Neural progenitor cell (in vitro differentiated cells): ENCODE measurements at regions not wholly inside any gene's neighbourhood (a gene's known extent, or its start where the extent isn't known, plus 50 kb on each side); places are given as distances from the start of the nearest gene placed in this dataset.

Source experiments
- DNase-seq: peaks from one replicate; pipeline ENCODE4 v3.0.0-alpha.2; 2016; ENCODE audit warnings: low spot score
- H2AFZ ChIP-seq: fragments of 200-600 bp; sonication (generic); replicated peaks from 2 replicates; pipeline ENCODE4 v1.6.1; 2016; ENCODE audit warnings: antibody characterized with exemption
- H3F3A ChIP-seq: fragments of 200-600 bp; sonication (generic); 2 replicates; pipeline ENCODE4 v1.6.1; 2016; ENCODE audit warnings: antibody characterized with exemption, low read depth
- H3K27ac ChIP-seq: fragments of 200-600 bp; sonication (generic); 2 replicates; pipeline ENCODE4 v1.5.1; 2016; ENCODE audit warnings: mild to moderate bottlenecking
- H3K27me3 ChIP-seq: fragments of 200-600 bp; sonication (generic); 2 replicates; pipeline ENCODE4 v1.6.1; 2016; ENCODE audit warnings: mild to moderate bottlenecking, moderate library complexity
- H3K36me3 ChIP-seq: fragments of 200-600 bp; sonication (generic); 2 replicates; pipeline ENCODE4 v1.5.1; 2016
- H3K4me1 ChIP-seq: fragments of 200-600 bp; sonication (generic); 2 replicates; pipeline ENCODE4 v1.6.1; 2016; ENCODE audit warnings: mixed run types
- H3K4me2 ChIP-seq: fragments of 200-600 bp; sonication (generic); 2 replicates; pipeline ENCODE4 v1.6.1; 2016
- H3K4me3 ChIP-seq: fragments of 200-600 bp; sonication (generic); 2 replicates; pipeline ENCODE4 v1.5.1; 2016
- H3K79me2 ChIP-seq: fragments of 200-600 bp; sonication (generic); 2 replicates; pipeline ENCODE4 v1.6.1; 2016; ENCODE audit warnings: low read depth
- H3K9ac ChIP-seq: fragments of 200-600 bp; sonication (generic); 2 replicates; pipeline ENCODE4 v1.6.1; 2016
- H3K9me3 ChIP-seq: fragments of 200-600 bp; sonication (generic); 2 replicates; pipeline ENCODE4 v1.5.1; 2016; ENCODE audit warnings: low read depth
- H4K20me1 ChIP-seq: fragments of 200-600 bp; sonication (generic); 2 replicates; pipeline ENCODE4 v1.6.1; 2016; ENCODE audit warnings: low read depth
- H3K27ac Mint-ChIP-seq: 3 replicates; pipeline ENCODE4 v1.8.0; 2021; ENCODE audit warnings: mixed read lengths
- H3K27me3 Mint-ChIP-seq: 2 replicates; pipeline ENCODE4 v1.8.0; 2022; ENCODE audit warnings: low read depth, mild to moderate bottlenecking, inconsistent platforms, moderate library complexity, mixed read lengths; ENCODE audit not compliant: insufficient read depth
- H3K36me3 Mint-ChIP-seq: 3 replicates; pipeline ENCODE4 v1.8.0; 2021; ENCODE audit warnings: mixed read lengths
- H3K4me1 Mint-ChIP-seq: 3 replicates; pipeline ENCODE4 v1.8.0; 2021; ENCODE audit warnings: mixed read lengths
- H3K4me3 Mint-ChIP-seq: 3 replicates; pipeline ENCODE4 v1.8.0; 2021; ENCODE audit warnings: mild to moderate bottlenecking, moderate library complexity, mixed read lengths
- H3K9me3 Mint-ChIP-seq: 3 replicates; pipeline ENCODE4 v1.8.0; 2020; ENCODE audit warnings: mixed read lengths
- EZH2 ChIP-seq: fragments of 200-600 bp; sonication (generic); IDR thresholded peaks from 2 replicates; pipeline ENCODE4 v1.6.1; 2017; ENCODE audit warnings: antibody characterized with exemption, mild to moderate bottlenecking, moderate library complexity
- EZH2phosphoT487 ChIP-seq: fragments of 200-600 bp; sonication (generic); IDR thresholded peaks from 2 replicates; pipeline ENCODE4 v1.6.1; 2017; ENCODE audit warnings: antibody characterized with exemption
- TF ChIP-seq, protein P1 (sequence below): fragments of 200-600 bp; sonication (generic); IDR thresholded peaks from 2 replicates; pipeline ENCODE4 v1.5.1; 2017; ENCODE audit warnings: antibody characterized with exemption, mild to moderate bottlenecking

DNA sequence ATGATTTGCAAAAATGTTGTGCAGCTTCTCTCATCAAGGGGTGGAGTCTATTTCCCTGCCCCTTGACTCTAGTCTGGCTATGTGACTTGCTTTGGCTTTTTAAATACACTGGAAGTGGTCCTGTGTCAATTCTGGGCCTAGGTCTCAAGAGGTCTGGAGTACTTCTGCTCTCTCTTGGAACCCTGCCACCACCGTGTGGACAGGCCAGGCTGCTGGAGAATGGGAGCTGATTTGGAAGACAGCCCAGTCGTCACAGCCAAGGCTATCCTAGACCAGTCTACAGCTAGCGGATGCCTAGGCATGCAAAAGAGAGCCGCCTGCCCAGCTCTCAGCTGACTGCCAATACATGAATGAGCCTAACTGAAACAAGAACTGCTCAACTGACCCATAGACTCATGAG lies 56.7 kb upstream of the CLINT1 start:
- no peak overlapping the region for H2AFZ ChIP-seq
- H3K79me2 ChIP-seq = no peaks in the 10 kb centered on the region
- H3K4me3 Mint-ChIP-seq = no peak overlapping the region
- H4K20me1 ChIP-seq = no peaks in the 10 kb centered on the region
- H3K36me3 ChIP-seq = no peaks in the 10 kb centered on the region
- peaks cover 64% of the 10 kb centered on the region for H3K4me1 Mint-ChIP-seq
- H3K9ac ChIP-seq = no peak overlapping the region
- peaks cover 22% of the 10 kb centered on the region for H3F3A ChIP-seq
- no peak overlapping the region for H3K27ac ChIP-seq
- H3K27ac Mint-ChIP-seq = no peak overlapping the region
- H3K36me3 Mint-ChIP-seq = no peaks in the 10 kb centered on the region
- H3K9me3 Mint-ChIP-seq = peaks cover 2% of the 10 kb centered on the region
- H3K27me3 ChIP-seq = no peaks in the 10 kb centered on the region
- H3K4me3 ChIP-seq = no peak overlapping the region
- H3K27me3 Mint-ChIP-seq = peaks cover 9% of the 10 kb centered on the region
- no peak overlapping the region for H3K4me2 ChIP-seq
- peaks cover 21% of the 10 kb centered on the region for H3K4me1 ChIP-seq
- DNase-seq = no peak
- H3K9me3 ChIP-seq = no peaks in the 10 kb centered on the region
- no peak for TF ChIP-seq EZH2
- no peak for TF ChIP-seq EZH2phosphoT487
- TF ChIP-seq, protein P1, sequence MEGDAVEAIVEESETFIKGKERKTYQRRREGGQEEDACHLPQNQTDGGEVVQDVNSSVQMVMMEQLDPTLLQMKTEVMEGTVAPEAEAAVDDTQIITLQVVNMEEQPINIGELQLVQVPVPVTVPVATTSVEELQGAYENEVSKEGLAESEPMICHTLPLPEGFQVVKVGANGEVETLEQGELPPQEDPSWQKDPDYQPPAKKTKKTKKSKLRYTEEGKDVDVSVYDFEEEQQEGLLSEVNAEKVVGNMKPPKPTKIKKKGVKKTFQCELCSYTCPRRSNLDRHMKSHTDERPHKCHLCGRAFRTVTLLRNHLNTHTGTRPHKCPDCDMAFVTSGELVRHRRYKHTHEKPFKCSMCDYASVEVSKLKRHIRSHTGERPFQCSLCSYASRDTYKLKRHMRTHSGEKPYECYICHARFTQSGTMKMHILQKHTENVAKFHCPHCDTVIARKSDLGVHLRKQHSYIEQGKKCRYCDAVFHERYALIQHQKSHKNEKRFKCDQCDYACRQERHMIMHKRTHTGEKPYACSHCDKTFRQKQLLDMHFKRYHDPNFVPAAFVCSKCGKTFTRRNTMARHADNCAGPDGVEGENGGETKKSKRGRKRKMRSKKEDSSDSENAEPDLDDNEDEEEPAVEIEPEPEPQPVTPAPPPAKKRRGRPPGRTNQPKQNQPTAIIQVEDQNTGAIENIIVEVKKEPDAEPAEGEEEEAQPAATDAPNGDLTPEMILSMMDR = no peak

DNA sequence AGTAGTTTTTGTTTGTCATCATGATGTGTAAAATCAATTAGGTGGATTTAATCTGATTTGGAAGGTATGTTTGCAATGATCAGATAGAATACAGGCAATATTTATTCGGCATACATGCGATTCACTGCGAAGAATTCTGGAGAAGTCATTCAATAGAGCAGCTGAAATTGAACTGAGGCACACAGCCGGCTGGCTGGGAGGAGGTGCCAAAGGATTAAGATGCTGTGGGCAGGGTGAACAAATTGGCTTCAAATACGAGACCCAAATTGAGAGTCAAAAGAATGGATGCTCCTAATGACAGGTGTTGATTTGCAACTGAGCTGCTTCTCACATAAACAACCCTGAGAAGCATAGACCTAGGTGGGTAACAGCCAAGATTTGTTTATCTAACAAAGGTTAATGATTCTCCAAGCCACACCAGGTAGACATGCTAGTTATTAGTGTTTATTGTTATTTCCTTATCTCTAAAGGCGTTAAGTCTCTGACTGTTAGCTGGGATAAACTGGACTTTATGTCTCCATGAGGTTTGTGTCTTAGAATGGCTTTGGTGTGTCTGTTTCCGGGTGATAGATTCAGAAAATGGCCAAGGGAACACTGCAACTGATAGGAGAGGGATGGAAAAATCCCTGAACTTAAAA lies 55.3 kb upstream of the CLINT1 start:
- H3K27ac Mint-ChIP-seq = peak overlapping the region; percentile 44
- peaks cover 4% of the 10 kb centered on the region for H3K27me3 Mint-ChIP-seq
- Histone ChIP-seq H3K4me1 (peaks cover 21% of the 10 kb centered on the region), H3K36me3 (no peaks in the 10 kb centered on the region), H3K4me2 (peak overlapping the region; percentile 61), H3K4me3 (peak overlapping the region; percentile 1), H3K27ac (no peak overlapping the region), H3F3A (peaks cover 22% of the 10 kb centered on the region), H3K27me3 (no peaks in the 10 kb centered on the region), H3K9ac (no peak overlapping the region), H2AFZ (no peak overlapping the region), H3K79me2 (no peaks in the 10 kb centered on the region), H4K20me1 (no peaks in the 10 kb centered on the region), H3K9me3 (no peaks in the 10 kb centered on the region)
- H3K4me1 Mint-ChIP-seq = peaks cover 52% of the 10 kb centered on the region
- TF ChIP-seq, protein P1 = no peak
- TF ChIP-seq EZH2 = no peak
- TF ChIP-seq EZH2phosphoT487 = no peak
- H3K36me3 Mint-ChIP-seq = no peaks in the 10 kb centered on the region
- H3K4me3 Mint-ChIP-seq = peak overlapping the region; percentile 65
- peaks cover 2% of the 10 kb centered on the region for H3K9me3 Mint-ChIP-seq
- peak; percentile 22 for DNase-seq

- Histone ChIP-seq H3F3A (peaks cover 22% of the 10 kb centered on the region), H3K4me2 (peak overlapping the region; percentile 61), H3K79me2 (no peaks in the 10 kb centered on the region), H3K27me3 (no peaks in the 10 kb centered on the region), H4K20me1 (no peaks in the 10 kb centered on the region), H3K9ac (no peak overlapping the region), H3K36me3 (no peaks in the 10 kb centered on the region), H2AFZ (no peak overlapping the region), H3K4me1 (peaks cover 21% of the 10 kb centered on the region), H3K9me3 (no peaks in the 10 kb centered on the region), H3K27ac (peak overlapping the region; percentile 43), H3K4me3 (peak overlapping the region; percentile 1)
- Mint-ChIP-seq H3K4me1 (peaks cover 46% of the 10 kb centered on the region), H3K9me3 (peaks cover 2% of the 10 kb centered on the region), H3K36me3 (no peaks in the 10 kb centered on the region), H3K27ac (peak overlapping the region; percentile 61), H3K27me3 (peaks cover 8% of the 10 kb centered on the region), H3K4me3 (peak overlapping the region; percentile 65)
- TF ChIP-seq EZH2phosphoT487 = peak; percentile 64
- TF ChIP-seq, protein P1 = no peak
- peak; percentile 82 for DNase-seq
Observed at GRCh38 chr5:157913575-157913974, 54.6 kb upstream of the CLINT1 start.
